WTC11 (cell line): ENCODE measurements at regions not wholly inside any gene's neighbourhood (a gene's known extent, or its start where the extent isn't known, plus 50 kb on each side); places are given as distances from the start of the nearest gene placed in this dataset.

Source experiments
- ATAC-seq: fragments of 200-7000 bp; cut with Tn5 transposase; 2 replicates; pipeline ENCODE4 v1.10.0; 2021; ENCODE audit warnings: mild to moderate bottlenecking, moderate library complexity
- CTCF ChIA-PET: fragments of 300-600 bp; sonication (Branson Sonifier 250); formaldehyde crosslinking; loops from one replicate; lab custom pipeline; 2021; ENCODE audit warnings: antibody characterized with exemption; lab: Charles Lee
- POLR2A ChIA-PET: fragments of 350-600 bp; sonication (Branson Sonifier 250); formaldehyde crosslinking; loops from one replicate; lab custom pipeline; 2021; ENCODE audit warnings: antibody characterized with exemption; lab: Charles Lee
- DNase-seq: peaks from one replicate; pipeline ENCODE4 v3.0.0; 2021; ENCODE audit warnings: low spot score
- H3K27ac Mint-ChIP-seq: 2 replicates; pipeline ENCODE4 v1.8.0; 2021; ENCODE audit warnings: mixed read lengths
- H3K27me3 Mint-ChIP-seq: 2 replicates; pipeline ENCODE4 v1.8.0; 2021; ENCODE audit warnings: low read depth, mild to moderate bottlenecking, moderate library complexity, mixed read lengths
- H3K36me3 Mint-ChIP-seq: 2 replicates; pipeline ENCODE4 v1.8.0; 2021; ENCODE audit warnings: mixed read lengths
- H3K4me1 Mint-ChIP-seq: 2 replicates; pipeline ENCODE4 v1.8.0; 2022; ENCODE audit warnings: mixed read lengths
- H3K4me3 Mint-ChIP-seq: 2 replicates; pipeline ENCODE4 v1.8.0; 2021; ENCODE audit warnings: mild to moderate bottlenecking, moderate library complexity, mixed read lengths
- H3K9me3 Mint-ChIP-seq: 2 replicates; pipeline ENCODE4 v1.8.0; 2021; ENCODE audit warnings: mixed read lengths
- ATF3 ChIP-seq: sonication (generic); formaldehyde crosslinking; conservative IDR thresholded peaks from 2 replicates; pipeline ENCODE4 v1.8.1; 2022; ENCODE audit warnings: mild to moderate bottlenecking, missing genetic modification reagents
- E2F1 ChIP-seq: sonication (generic); formaldehyde crosslinking; IDR thresholded peaks from 2 replicates; pipeline ENCODE4 v1.8.0; 2022; ENCODE audit warnings: mild to moderate bottlenecking, missing genetic modification reagents
- E2F5 ChIP-seq: sonication (generic); formaldehyde crosslinking; IDR thresholded peaks from 2 replicates; pipeline ENCODE4 v1.8.1; 2022; ENCODE audit warnings: mild to moderate bottlenecking, moderate library complexity, missing genetic modification reagents
- ERG ChIP-seq: fragments of 250-450 bp; sonication (Bioruptor Pico); IDR thresholded peaks from 2 replicates; pipeline ENCODE4 v1.8.0; 2021; ENCODE audit warnings: mild to moderate bottlenecking
- HMGA2 ChIP-seq: fragments of 250-450 bp; sonication (Bioruptor Pico); IDR thresholded peaks from 2 replicates; pipeline ENCODE4 v1.4.0; 2021; ENCODE audit warnings: mild to moderate bottlenecking, moderate library complexity
- JAZF1 ChIP-seq: fragments of 250-450 bp; sonication (Bioruptor Pico); IDR thresholded peaks from 2 replicates; pipeline ENCODE4 v1.9.0; 2021; ENCODE audit warnings: moderate library complexity, mild to moderate bottlenecking, inconsistent platforms
- NR1H2 ChIP-seq: sonication (generic); formaldehyde crosslinking; IDR thresholded peaks from 2 replicates; pipeline ENCODE4 v1.9.0; 2021; ENCODE audit warnings: mild to moderate bottlenecking, moderate library complexity, missing genetic modification reagents
- SMAD4 ChIP-seq: sonication (generic); formaldehyde crosslinking; IDR thresholded peaks from 2 replicates; pipeline ENCODE4 v1.8.0; 2022; ENCODE audit warnings: mild to moderate bottlenecking, missing genetic modification reagents
- ZNF219 ChIP-seq: sonication (generic); formaldehyde crosslinking; IDR thresholded peaks from 2 replicates; pipeline ENCODE4 v1.8.0; 2023; ENCODE audit warnings: missing genetic modification reagents, mild to moderate bottlenecking, borderline replicate concordance
- ZNF532 ChIP-seq: fragments of 250-450 bp; sonication (Bioruptor Pico); IDR thresholded peaks from 2 replicates; pipeline ENCODE4 v1.9.0; 2021; ENCODE audit warnings: mild to moderate bottlenecking, borderline replicate concordance
- TF ChIP-seq, protein P1 (sequence below): sonication (generic); formaldehyde crosslinking; IDR thresholded peaks from 2 replicates; pipeline ENCODE4 v1.8.1; 2022; ENCODE audit warnings: missing genetic modification reagents, borderline replicate concordance
- TF ChIP-seq, protein P2 (sequence below): fragments of 250-450 bp; sonication (Bioruptor Pico); IDR thresholded peaks from 2 replicates; pipeline ENCODE4 v1.9.0; 2021; ENCODE audit warnings: moderate library complexity, mild to moderate bottlenecking, inconsistent platforms, borderline replicate concordance
- TF ChIP-seq, protein P3 (sequence below): fragments of 200-600 bp; IDR thresholded peaks from 2 replicates; pipeline ENCODE4 v1.8.0; 2022; ENCODE audit warnings: antibody characterized with exemption
- TF ChIP-seq, protein P4 (sequence below): sonication (generic); formaldehyde crosslinking; IDR thresholded peaks from 2 replicates; pipeline ENCODE4 v1.8.0; 2023; ENCODE audit warnings: mild to moderate bottlenecking, missing genetic modification reagents
- TF ChIP-seq, protein P5 (sequence below): sonication (generic); formaldehyde crosslinking; IDR thresholded peaks from 2 replicates; pipeline ENCODE4 v1.8.0; 2022; ENCODE audit warnings: mild to moderate bottlenecking, missing genetic modification reagents
- TF ChIP-seq, protein P6 (sequence below): sonication (generic); formaldehyde crosslinking; IDR thresholded peaks from 2 replicates; pipeline ENCODE4 v1.8.1; 2023; ENCODE audit warnings: mild to moderate bottlenecking, missing genetic modification reagents

DNA sequence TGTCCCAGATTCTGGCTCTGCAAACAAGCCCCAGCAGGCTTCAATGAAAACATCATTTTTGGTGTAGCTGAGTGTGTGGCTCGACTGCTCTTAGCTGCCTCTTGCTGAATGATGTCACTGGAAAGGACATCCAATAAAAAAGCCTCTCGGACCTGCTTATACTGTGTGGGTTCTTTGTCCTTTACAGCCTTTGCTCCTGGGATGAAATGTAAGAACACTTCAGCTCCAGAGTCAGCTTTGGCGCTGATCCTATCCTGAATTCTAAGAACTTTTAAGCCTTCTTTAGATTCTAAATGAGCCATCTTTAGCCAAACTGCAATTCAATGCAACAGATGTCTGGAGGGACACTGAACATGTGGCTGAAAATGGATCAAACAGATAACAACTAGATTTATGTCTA is 404.6 kb upstream of the C9orf72 start:
- Mint-ChIP-seq H3K4me1 (no peaks in the 10 kb centered on the region), H3K4me3 (no peak overlapping the region)

More for the DNA sequence above, 404.6 kb upstream of the C9orf72 start:
- Mint-ChIP-seq H3K9me3 (no peaks in the 10 kb centered on the region), H3K27me3 (no peaks in the 10 kb centered on the region), H3K27ac (no peak overlapping the region), H3K36me3 (no peaks in the 10 kb centered on the region)
- ATAC-seq (no peak), DNase-seq (no peak)
- ChIA-PET POLR2A (no interaction called here), CTCF (no interaction called here)
- no peak for TF ChIP-seq NR1H2
- no peak for TF ChIP-seq ERG (CRISPR knock-in tag)
- TF ChIP-seq, protein P1, sequence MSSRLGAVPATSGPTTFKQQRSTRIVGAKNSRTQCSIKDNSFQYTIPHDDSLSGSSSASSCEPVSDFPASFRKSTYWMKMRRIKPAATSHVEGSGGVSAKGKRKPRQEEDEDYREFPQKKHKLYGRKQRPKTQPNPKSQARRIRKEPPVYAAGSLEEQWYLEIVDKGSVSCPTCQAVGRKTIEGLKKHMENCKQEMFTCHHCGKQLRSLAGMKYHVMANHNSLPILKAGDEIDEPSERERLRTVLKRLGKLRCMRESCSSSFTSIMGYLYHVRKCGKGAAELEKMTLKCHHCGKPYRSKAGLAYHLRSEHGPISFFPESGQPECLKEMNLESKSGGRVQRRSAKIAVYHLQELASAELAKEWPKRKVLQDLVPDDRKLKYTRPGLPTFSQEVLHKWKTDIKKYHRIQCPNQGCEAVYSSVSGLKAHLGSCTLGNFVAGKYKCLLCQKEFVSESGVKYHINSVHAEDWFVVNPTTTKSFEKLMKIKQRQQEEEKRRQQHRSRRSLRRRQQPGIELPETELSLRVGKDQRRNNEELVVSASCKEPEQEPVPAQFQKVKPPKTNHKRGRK, result no peak
- no peak for TF ChIP-seq ZNF219 (CRISPR knock-in tag)
- TF ChIP-seq, protein P2, sequence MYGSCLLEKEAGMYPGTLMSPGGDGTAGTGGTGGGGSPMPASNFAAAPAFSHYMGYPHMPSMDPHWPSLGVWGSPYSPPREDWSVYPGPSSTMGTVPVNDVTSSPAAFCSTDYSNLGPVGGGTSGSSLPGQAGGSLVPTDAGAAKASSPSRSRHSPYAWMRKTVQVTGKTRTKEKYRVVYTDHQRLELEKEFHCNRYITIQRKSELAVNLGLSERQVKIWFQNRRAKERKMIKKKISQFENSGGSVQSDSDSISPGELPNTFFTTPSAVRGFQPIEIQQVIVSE (CRISPR knock-in tag), result no peak
- TF ChIP-seq HMGA2, result no peak
- TF ChIP-seq, protein P3, sequence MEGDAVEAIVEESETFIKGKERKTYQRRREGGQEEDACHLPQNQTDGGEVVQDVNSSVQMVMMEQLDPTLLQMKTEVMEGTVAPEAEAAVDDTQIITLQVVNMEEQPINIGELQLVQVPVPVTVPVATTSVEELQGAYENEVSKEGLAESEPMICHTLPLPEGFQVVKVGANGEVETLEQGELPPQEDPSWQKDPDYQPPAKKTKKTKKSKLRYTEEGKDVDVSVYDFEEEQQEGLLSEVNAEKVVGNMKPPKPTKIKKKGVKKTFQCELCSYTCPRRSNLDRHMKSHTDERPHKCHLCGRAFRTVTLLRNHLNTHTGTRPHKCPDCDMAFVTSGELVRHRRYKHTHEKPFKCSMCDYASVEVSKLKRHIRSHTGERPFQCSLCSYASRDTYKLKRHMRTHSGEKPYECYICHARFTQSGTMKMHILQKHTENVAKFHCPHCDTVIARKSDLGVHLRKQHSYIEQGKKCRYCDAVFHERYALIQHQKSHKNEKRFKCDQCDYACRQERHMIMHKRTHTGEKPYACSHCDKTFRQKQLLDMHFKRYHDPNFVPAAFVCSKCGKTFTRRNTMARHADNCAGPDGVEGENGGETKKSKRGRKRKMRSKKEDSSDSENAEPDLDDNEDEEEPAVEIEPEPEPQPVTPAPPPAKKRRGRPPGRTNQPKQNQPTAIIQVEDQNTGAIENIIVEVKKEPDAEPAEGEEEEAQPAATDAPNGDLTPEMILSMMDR, result no peak
- TF ChIP-seq, protein P4, sequence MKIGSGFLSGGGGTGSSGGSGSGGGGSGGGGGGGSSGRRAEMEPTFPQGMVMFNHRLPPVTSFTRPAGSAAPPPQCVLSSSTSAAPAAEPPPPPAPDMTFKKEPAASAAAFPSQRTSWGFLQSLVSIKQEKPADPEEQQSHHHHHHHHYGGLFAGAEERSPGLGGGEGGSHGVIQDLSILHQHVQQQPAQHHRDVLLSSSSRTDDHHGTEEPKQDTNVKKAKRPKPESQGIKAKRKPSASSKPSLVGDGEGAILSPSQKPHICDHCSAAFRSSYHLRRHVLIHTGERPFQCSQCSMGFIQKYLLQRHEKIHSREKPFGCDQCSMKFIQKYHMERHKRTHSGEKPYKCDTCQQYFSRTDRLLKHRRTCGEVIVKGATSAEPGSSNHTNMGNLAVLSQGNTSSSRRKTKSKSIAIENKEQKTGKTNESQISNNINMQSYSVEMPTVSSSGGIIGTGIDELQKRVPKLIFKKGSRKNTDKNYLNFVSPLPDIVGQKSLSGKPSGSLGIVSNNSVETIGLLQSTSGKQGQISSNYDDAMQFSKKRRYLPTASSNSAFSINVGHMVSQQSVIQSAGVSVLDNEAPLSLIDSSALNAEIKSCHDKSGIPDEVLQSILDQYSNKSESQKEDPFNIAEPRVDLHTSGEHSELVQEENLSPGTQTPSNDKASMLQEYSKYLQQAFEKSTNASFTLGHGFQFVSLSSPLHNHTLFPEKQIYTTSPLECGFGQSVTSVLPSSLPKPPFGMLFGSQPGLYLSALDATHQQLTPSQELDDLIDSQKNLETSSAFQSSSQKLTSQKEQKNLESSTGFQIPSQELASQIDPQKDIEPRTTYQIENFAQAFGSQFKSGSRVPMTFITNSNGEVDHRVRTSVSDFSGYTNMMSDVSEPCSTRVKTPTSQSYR, result no peak
- TF ChIP-seq, protein P5, sequence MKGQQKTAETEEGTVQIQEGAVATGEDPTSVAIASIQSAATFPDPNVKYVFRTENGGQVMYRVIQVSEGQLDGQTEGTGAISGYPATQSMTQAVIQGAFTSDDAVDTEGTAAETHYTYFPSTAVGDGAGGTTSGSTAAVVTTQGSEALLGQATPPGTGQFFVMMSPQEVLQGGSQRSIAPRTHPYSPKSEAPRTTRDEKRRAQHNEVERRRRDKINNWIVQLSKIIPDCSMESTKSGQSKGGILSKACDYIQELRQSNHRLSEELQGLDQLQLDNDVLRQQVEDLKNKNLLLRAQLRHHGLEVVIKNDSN (CRISPR knock-in tag), result no peak
- TF ChIP-seq E2F5 (CRISPR knock-in tag), result no peak
- no peak for TF ChIP-seq ATF3 (CRISPR knock-in tag)
- no peak for TF ChIP-seq E2F1 (CRISPR knock-in tag)
- TF ChIP-seq, protein P6, sequence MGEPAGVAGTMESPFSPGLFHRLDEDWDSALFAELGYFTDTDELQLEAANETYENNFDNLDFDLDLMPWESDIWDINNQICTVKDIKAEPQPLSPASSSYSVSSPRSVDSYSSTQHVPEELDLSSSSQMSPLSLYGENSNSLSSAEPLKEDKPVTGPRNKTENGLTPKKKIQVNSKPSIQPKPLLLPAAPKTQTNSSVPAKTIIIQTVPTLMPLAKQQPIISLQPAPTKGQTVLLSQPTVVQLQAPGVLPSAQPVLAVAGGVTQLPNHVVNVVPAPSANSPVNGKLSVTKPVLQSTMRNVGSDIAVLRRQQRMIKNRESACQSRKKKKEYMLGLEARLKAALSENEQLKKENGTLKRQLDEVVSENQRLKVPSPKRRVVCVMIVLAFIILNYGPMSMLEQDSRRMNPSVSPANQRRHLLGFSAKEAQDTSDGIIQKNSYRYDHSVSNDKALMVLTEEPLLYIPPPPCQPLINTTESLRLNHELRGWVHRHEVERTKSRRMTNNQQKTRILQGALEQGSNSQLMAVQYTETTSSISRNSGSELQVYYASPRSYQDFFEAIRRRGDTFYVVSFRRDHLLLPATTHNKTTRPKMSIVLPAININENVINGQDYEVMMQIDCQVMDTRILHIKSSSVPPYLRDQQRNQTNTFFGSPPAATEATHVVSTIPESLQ (CRISPR knock-in tag), result no peak
- TF ChIP-seq SMAD4, result no peak
- TF ChIP-seq JAZF1 (CRISPR knock-in tag), result no peak
- no peak for TF ChIP-seq ZNF532 (CRISPR knock-in tag)
